Spleen (tissue), 11 donors: ENCODE measurements at regions not wholly inside any gene's neighbourhood (a gene's known extent, or its start where the extent isn't known, plus 50 kb on each side); places are given as distances from the start of the nearest gene placed in this dataset.

Experiments used
- DNase-seq: peaks from one replicate; pipeline ENCODE4 v3.0.0-alpha.2; 2020
- H3K27ac ChIP-seq, 8 donors: fragments of 200-600 bp; sonication (generic) in 7 of 8; 1 replicate in 4 of 8; 2 replicates in 4 of 8; pipeline versions ENCODE4 v1.5.0 to v1.8.0; 2016 to 2021; ENCODE audit warnings: inconsistent platforms in 4 of 8, mild to moderate bottlenecking in 4 of 8, moderate library complexity in 1 of 8
- H3K27me3 ChIP-seq, 7 donors: fragments of 200-600 bp; sonication (generic) in 6 of 7; replicated peaks in 1 of 7; 1 replicate in 4 of 7; 2 replicates in 3 of 7; pipeline versions ENCODE4 v1.5.0 to v1.8.0; 2016 to 2021; ENCODE audit warnings: inconsistent platforms in 3 of 7, mild to moderate bottlenecking in 1 of 7
- H3K36me3 ChIP-seq, 6 donors: fragments of 200-600 bp; sonication (generic) in 5 of 6; 1 replicate in 4 of 6; 2 replicates in 2 of 6; pipeline versions ENCODE4 v1.5.0 to v1.8.0; 2016 to 2021; ENCODE audit warnings: inconsistent platforms in 2 of 6
- H3K4me1 ChIP-seq, 6 donors: fragments of 200-600 bp; sonication (generic) in 5 of 6; 1 replicate in 3 of 6; 2 replicates in 3 of 6; pipeline versions ENCODE4 v1.5.0 to v1.8.0; 2016 to 2021; ENCODE audit warnings: inconsistent platforms in 3 of 6
- H3K4me3 ChIP-seq, 8 donors: fragments of 200-600 bp; sonication (generic) in 7 of 8; 1 replicate in 4 of 8; 2 replicates in 4 of 8; pipeline versions ENCODE4 v1.5.0 to v1.8.0; 2016 to 2021; ENCODE audit warnings: inconsistent platforms in 4 of 8, mild to moderate bottlenecking in 4 of 8, moderate library complexity in 2 of 8
- H3K9me3 ChIP-seq, 8 donors: fragments of 200-600 bp; sonication (generic) in 7 of 8; 1 replicate in 4 of 8; 2 replicates in 4 of 8; pipeline versions ENCODE4 v1.5.0 to v1.8.0; 2016 to 2021; ENCODE audit warnings: inconsistent platforms in 4 of 8
- CTCF ChIP-seq, 11 experiments: fragments of 200-600 bp in 7 of 11; fragments of 450-650 bp in 4 of 11; sonication (generic) in 4 of 11; IDR thresholded peaks in 8 of 11; conservative IDR thresholded peaks in 3 of 11; 1 replicate in 7 of 11; 2 replicates in 4 of 11; pipeline versions ENCODE4 v1.4.0 to v1.8.0; 2016 to 2021; ENCODE audit warnings: antibody characterized with exemption in 11 of 11, inconsistent platforms in 4 of 11, mild to moderate bottlenecking in 1 of 11
- POLR2A ChIP-seq, 3 donors: fragments of 450-650 bp; IDR thresholded peaks; one replicate each; pipeline ENCODE4 v1.5.1; 2017; ENCODE audit warnings: antibody characterized with exemption in 3 of 3, mild to moderate bottlenecking in 1 of 3
- POLR2AphosphoS5 ChIP-seq, 3 donors: sonication (generic); formaldehyde crosslinking; IDR thresholded peaks; one replicate each; pipeline ENCODE4 v1.5.1; 2017; ENCODE audit warnings: antibody characterized with exemption in 3 of 3
- WGBS, 5 donors: extraction: QIAGEN DNeasy Blood & Tissue Kit in 3 of 5; methylation state at CpG; one replicate each; pipeline versions ENCODE4 v1.1.5 to v1.1.7; 2013 to 2018; 5-methylcytosine and 5-hydroxymethylcytosine counted together
- intact Hi-C: fragments of 100-400 bp; cut with DNase I; formaldehyde crosslinking; loops from one replicate; pipeline ENCODE4 v1.15.0; 2023; ENCODE audit warnings: low total_unique reads
- donor health status: healthy with polysubstance abuse.
- donor health status: DM: no; HTN: no; CAD: no; lungs with moderate emphysema.
- donor health status: DM: no; HTN: no; CAD: no.
- donor health status: Bipolar disorder and iron deficiency.
- donor health status: healthy.
- donor health status: DM: no; HTN: no; CAD: no.
- donor health status: DM: yes; HTN: yes; CAD: no.

- no peak for DNase-seq
- no peak overlapping the region for H3K4me3 ChIP-seq
- H3K27me3 ChIP-seq, result peaks cover 0 to 13% (median 0%) of the 10 kb centered on the region in 7 donors
- no peaks in the 10 kb centered on the region for H3K4me1 ChIP-seq
- WGBS, 5 donors, result 89 to 100% (median 94%) methylated on average over 2 of the region's 2 CpGs
- H3K36me3 ChIP-seq, result no peaks in the 10 kb centered on the region
- intact Hi-C loops, result no loop called here
- peaks cover 4 to 30% (median 21%) of the 10 kb centered on the region in 8 donors for H3K9me3 ChIP-seq
- no peak overlapping the region for H3K27ac ChIP-seq
- TF ChIP-seq CTCF (IDR thresholded peaks at IDR 0.05 in 8 of 11, conservative IDR thresholded peaks at IDR 0.05 in 3 of 11), result no peak
- TF ChIP-seq POLR2A (IDR thresholded peaks at IDR 0.05), result no peak
- TF ChIP-seq POLR2AphosphoS5 (IDR thresholded peaks at IDR 0.05), result no peak
Observed at GRCh38 chr7:25371972-25372371, 143.7 kb upstream of the NPVF start.

- WGBS, 5 donors, result 19 to 46% (median 38%) methylated on average over 3 of the region's 3 CpGs
- no peaks in the 10 kb centered on the region for H3K36me3 ChIP-seq
- no peaks in the 10 kb centered on the region for H3K27me3 ChIP-seq
- no peak for DNase-seq
- peak overlapping the region in 2 of 8 donors; percentile 5 to 22 for H3K27ac ChIP-seq
- intact Hi-C loops, result no loop called here
- TF ChIP-seq POLR2AphosphoS5 (IDR thresholded peaks at IDR 0.05) (no peak), POLR2A (IDR thresholded peaks at IDR 0.05) (no peak), CTCF (IDR thresholded peaks at IDR 0.05 in 8 of 11, conservative IDR thresholded peaks at IDR 0.05 in 3 of 11) (no peak)
- no peaks in the 10 kb centered on the region for H3K4me1 ChIP-seq
- peaks cover 4 to 23% (median 20%) of the 10 kb centered on the region in 8 donors for H3K9me3 ChIP-seq
- no peak overlapping the region for H3K4me3 ChIP-seq
Observed at GRCh38 chr7:25375805-25376600, 147.7 kb upstream of the NPVF start.

GRCh38 chr7:25379351-25380300 lies 151.3 kb upstream of the NPVF start:
- TF ChIP-seq CTCF (IDR thresholded peaks at IDR 0.05 in 8 of 11, conservative IDR thresholded peaks at IDR 0.05 in 3 of 11) (no peak), POLR2A (IDR thresholded peaks at IDR 0.05) (no peak), POLR2AphosphoS5 (IDR thresholded peaks at IDR 0.05) (no peak)
- Histone ChIP-seq H3K27me3 (no peaks in the 10 kb centered on the region), H3K4me1 (no peaks in the 10 kb centered on the region), H3K4me3 (no peak overlapping the region), H3K27ac (no peak overlapping the region), H3K36me3 (no peaks in the 10 kb centered on the region), H3K9me3 (no peaks in the 10 kb centered on the region)
- intact Hi-C loops, result no loop called here
- WGBS, 5 donors, result 79 to 92% (median 86%) methylated on average over 5 of the region's 5 CpGs
- DNase-seq, result no peak
